GM23338 (cell line): ENCODE measurements at regions not wholly inside any gene's neighbourhood (a gene's known extent, or its start where the extent isn't known, plus 50 kb on each side); places are given as distances from the start of the nearest gene placed in this dataset.

Experiments
- ATAC-seq: fragments of 200-7000 bp; cut with Tn5 transposase; 3 replicates; pipeline ENCODE4 v1.9.1; 2020
- DNase-seq: peaks from one replicate; pipeline ENCODE4 v3.0.0-alpha.2; 2015; ENCODE audit warnings: low spot score
- H2AFZ ChIP-seq: fragments of 200-600 bp; sonication (generic); 2 replicates; pipeline ENCODE4 v1.8.0; 2016; ENCODE audit warnings: antibody characterized with exemption, mild to moderate bottlenecking, moderate library complexity
- H3F3A ChIP-seq: fragments of 200-600 bp; sonication (generic); replicated peaks from 2 replicates; pipeline ENCODE4 v1.8.0; 2017; ENCODE audit warnings: antibody characterized with exemption, mixed run types, low read depth
- H3K27ac ChIP-seq: fragments of 200-600 bp; sonication (generic); 2 replicates; pipeline ENCODE4 v1.6.1; 2016; ENCODE audit warnings: low read depth
- H3K27me3 ChIP-seq: fragments of 200-600 bp; sonication (generic); 2 replicates; pipeline ENCODE4 v1.8.0; 2016; ENCODE audit warnings: mild to moderate bottlenecking, mixed run types, moderate library complexity; ENCODE audit not compliant: insufficient read depth
- H3K36me3 ChIP-seq: fragments of 200-600 bp; sonication (generic); 2 replicates; pipeline ENCODE4 v1.8.0; 2016; ENCODE audit warnings: mild to moderate bottlenecking; ENCODE audit not compliant: insufficient read depth
- H3K4me1 ChIP-seq: fragments of 200-600 bp; sonication (generic); 2 replicates; pipeline ENCODE4 v1.8.0; 2016; ENCODE audit warnings: mild to moderate bottlenecking, moderate library complexity; ENCODE audit not compliant: insufficient read depth
- H3K4me2 ChIP-seq: fragments of 200-600 bp; sonication (generic); 2 replicates; pipeline ENCODE4 v1.7.1; 2017; ENCODE audit warnings: mixed run types
- H3K4me3 ChIP-seq: fragments of 200-600 bp; sonication (generic); 2 replicates; pipeline ENCODE4 v1.6.1; 2016; ENCODE audit warnings: mixed run types
- H3K79me2 ChIP-seq: fragments of 200-600 bp; sonication (generic); replicated peaks from 2 replicates; pipeline ENCODE4 v1.8.0; 2017; ENCODE audit warnings: mild to moderate bottlenecking; ENCODE audit not compliant: insufficient read depth
- H3K9me2 ChIP-seq: fragments of 200-600 bp; sonication (generic); 2 replicates; pipeline ENCODE4 v1.8.0; 2017; ENCODE audit not compliant: insufficient read depth
- H4K20me1 ChIP-seq: fragments of 200-600 bp; sonication (generic); replicated peaks from 2 replicates; pipeline ENCODE4 v1.8.0; 2017; ENCODE audit warnings: mild to moderate bottlenecking; ENCODE audit not compliant: insufficient read depth
- H3K27ac Mint-ChIP-seq: 2 replicates; pipeline ENCODE4 v1.8.0; 2020; ENCODE audit warnings: inconsistent platforms, mild to moderate bottlenecking, moderate library complexity, mixed read lengths
- H3K27me3 Mint-ChIP-seq: 3 replicates; pipeline ENCODE4 v1.8.0; 2022; ENCODE audit warnings: low read depth, mild to moderate bottlenecking, moderate library complexity, mixed read lengths, inconsistent platforms; ENCODE audit not compliant: insufficient read depth, poor library complexity
- H3K36me3 Mint-ChIP-seq: 3 replicates; pipeline ENCODE4 v1.8.0; 2021; ENCODE audit warnings: low read depth, mild to moderate bottlenecking, inconsistent platforms, moderate library complexity, mixed read lengths
- H3K4me1 Mint-ChIP-seq: 3 replicates; pipeline ENCODE4 v1.8.0; 2020; ENCODE audit warnings: mild to moderate bottlenecking, inconsistent platforms, mixed read lengths
- H3K4me3 Mint-ChIP-seq: 3 replicates; pipeline ENCODE4 v1.8.0; 2021; ENCODE audit warnings: moderate library complexity, mild to moderate bottlenecking, inconsistent platforms, mixed read lengths
- H3K9me3 Mint-ChIP-seq: 3 replicates; pipeline ENCODE4 v1.8.0; 2020; ENCODE audit warnings: moderate library complexity, mild to moderate bottlenecking, inconsistent platforms, mixed read lengths
- CREB1 ChIP-seq: fragments of 250-450 bp; sonication (Bioruptor Pico); IDR thresholded peaks from 2 replicates; pipeline ENCODE4 v1.5.0; 2020; ENCODE audit warnings: low read depth, mild to moderate bottlenecking, moderate library complexity
- EZH2 ChIP-seq: fragments of 200-600 bp; sonication (generic); IDR thresholded peaks from one replicate; pipeline ENCODE4 v1.8.0; 2017; ENCODE audit warnings: antibody characterized with exemption, mild to moderate bottlenecking, low read depth; ENCODE audit not compliant: unreplicated experiment
- NANOG ChIP-seq: IDR thresholded peaks from 2 replicates; pipeline ENCODE4 v1.6.1; 2016; ENCODE audit warnings: antibody characterized with exemption, borderline replicate concordance
- POLR2AphosphoS5 ChIP-seq: IDR thresholded peaks from 2 replicates; pipeline ENCODE4 v1.6.1; 2016; ENCODE audit warnings: antibody characterized with exemption, low read depth
- ZNF331 ChIP-seq: fragments of 250-450 bp; sonication (Bioruptor Pico); IDR thresholded peaks from 2 replicates; pipeline ENCODE4 v1.5.0; 2020; ENCODE audit warnings: low read depth, mild to moderate bottlenecking, moderate library complexity
- TF ChIP-seq, protein P1 (sequence below): IDR thresholded peaks from one replicate; pipeline ENCODE4 v1.6.1; 2018; ENCODE audit warnings: antibody characterized with exemption; ENCODE audit not compliant: unreplicated experiment
- TF ChIP-seq, protein P2 (sequence below): fragments of 250-450 bp; sonication (Bioruptor Pico); IDR thresholded peaks from 2 replicates; pipeline ENCODE4 v1.5.0; 2020; ENCODE audit warnings: mild to moderate bottlenecking, moderate library complexity

DNA sequence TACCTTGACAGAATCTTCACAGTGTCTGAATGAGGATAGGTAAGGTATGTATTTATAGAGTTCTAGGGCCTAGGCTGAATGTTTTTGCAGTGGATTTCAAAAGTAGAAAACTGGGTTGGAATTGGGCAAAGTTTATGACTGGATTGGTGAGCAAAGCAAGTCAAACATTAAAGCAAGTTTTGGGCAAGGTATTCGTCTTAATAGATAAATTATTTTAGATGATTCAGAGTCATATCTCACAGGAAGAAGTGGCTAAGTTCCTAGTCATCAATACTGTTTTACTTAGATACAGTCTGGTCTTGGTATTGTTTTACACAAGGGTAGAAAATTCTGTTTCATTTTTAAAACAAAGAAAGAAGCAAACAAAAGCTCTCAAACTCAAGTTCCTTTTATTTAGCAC, 284.1 kb upstream of the EPHA7 start:
- H3K27ac Mint-ChIP-seq: no peak overlapping the region
- no peak overlapping the region for H3K4me3 Mint-ChIP-seq
- Histone ChIP-seq H3F3A (no peaks in the 10 kb centered on the region), H3K4me2 (no peak overlapping the region), H3K79me2 (no peaks in the 10 kb centered on the region), H2AFZ (no peak overlapping the region), H3K36me3 (no peaks in the 10 kb centered on the region), H3K4me3 (no peak overlapping the region), H3K4me1 (no peaks in the 10 kb centered on the region), H3K27ac (no peak overlapping the region), H4K20me1 (no peaks in the 10 kb centered on the region), H3K27me3 (no peaks in the 10 kb centered on the region), H3K9me2 (no peaks in the 10 kb centered on the region)
- H3K9me3 Mint-ChIP-seq: peaks cover 28% of the 10 kb centered on the region
- peaks cover 23% of the 10 kb centered on the region for H3K36me3 Mint-ChIP-seq
- H3K27me3 Mint-ChIP-seq: peaks cover 2% of the 10 kb centered on the region
- ATAC-seq (no peak), DNase-seq (no peak)
- no peaks in the 10 kb centered on the region for H3K4me1 Mint-ChIP-seq
- TF ChIP-seq NANOG (no peak), CREB1 (CRISPR knock-in tag) (no peak), EZH2 (no peak), ZNF331 (CRISPR knock-in tag) (no peak), POLR2AphosphoS5 (no peak)
- TF ChIP-seq, protein P1, sequence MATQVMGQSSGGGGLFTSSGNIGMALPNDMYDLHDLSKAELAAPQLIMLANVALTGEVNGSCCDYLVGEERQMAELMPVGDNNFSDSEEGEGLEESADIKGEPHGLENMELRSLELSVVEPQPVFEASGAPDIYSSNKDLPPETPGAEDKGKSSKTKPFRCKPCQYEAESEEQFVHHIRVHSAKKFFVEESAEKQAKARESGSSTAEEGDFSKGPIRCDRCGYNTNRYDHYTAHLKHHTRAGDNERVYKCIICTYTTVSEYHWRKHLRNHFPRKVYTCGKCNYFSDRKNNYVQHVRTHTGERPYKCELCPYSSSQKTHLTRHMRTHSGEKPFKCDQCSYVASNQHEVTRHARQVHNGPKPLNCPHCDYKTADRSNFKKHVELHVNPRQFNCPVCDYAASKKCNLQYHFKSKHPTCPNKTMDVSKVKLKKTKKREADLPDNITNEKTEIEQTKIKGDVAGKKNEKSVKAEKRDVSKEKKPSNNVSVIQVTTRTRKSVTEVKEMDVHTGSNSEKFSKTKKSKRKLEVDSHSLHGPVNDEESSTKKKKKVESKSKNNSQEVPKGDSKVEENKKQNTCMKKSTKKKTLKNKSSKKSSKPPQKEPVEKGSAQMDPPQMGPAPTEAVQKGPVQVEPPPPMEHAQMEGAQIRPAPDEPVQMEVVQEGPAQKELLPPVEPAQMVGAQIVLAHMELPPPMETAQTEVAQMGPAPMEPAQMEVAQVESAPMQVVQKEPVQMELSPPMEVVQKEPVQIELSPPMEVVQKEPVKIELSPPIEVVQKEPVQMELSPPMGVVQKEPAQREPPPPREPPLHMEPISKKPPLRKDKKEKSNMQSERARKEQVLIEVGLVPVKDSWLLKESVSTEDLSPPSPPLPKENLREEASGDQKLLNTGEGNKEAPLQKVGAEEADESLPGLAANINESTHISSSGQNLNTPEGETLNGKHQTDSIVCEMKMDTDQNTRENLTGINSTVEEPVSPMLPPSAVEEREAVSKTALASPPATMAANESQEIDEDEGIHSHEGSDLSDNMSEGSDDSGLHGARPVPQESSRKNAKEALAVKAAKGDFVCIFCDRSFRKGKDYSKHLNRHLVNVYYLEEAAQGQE: no peak
- TF ChIP-seq, protein P2, sequence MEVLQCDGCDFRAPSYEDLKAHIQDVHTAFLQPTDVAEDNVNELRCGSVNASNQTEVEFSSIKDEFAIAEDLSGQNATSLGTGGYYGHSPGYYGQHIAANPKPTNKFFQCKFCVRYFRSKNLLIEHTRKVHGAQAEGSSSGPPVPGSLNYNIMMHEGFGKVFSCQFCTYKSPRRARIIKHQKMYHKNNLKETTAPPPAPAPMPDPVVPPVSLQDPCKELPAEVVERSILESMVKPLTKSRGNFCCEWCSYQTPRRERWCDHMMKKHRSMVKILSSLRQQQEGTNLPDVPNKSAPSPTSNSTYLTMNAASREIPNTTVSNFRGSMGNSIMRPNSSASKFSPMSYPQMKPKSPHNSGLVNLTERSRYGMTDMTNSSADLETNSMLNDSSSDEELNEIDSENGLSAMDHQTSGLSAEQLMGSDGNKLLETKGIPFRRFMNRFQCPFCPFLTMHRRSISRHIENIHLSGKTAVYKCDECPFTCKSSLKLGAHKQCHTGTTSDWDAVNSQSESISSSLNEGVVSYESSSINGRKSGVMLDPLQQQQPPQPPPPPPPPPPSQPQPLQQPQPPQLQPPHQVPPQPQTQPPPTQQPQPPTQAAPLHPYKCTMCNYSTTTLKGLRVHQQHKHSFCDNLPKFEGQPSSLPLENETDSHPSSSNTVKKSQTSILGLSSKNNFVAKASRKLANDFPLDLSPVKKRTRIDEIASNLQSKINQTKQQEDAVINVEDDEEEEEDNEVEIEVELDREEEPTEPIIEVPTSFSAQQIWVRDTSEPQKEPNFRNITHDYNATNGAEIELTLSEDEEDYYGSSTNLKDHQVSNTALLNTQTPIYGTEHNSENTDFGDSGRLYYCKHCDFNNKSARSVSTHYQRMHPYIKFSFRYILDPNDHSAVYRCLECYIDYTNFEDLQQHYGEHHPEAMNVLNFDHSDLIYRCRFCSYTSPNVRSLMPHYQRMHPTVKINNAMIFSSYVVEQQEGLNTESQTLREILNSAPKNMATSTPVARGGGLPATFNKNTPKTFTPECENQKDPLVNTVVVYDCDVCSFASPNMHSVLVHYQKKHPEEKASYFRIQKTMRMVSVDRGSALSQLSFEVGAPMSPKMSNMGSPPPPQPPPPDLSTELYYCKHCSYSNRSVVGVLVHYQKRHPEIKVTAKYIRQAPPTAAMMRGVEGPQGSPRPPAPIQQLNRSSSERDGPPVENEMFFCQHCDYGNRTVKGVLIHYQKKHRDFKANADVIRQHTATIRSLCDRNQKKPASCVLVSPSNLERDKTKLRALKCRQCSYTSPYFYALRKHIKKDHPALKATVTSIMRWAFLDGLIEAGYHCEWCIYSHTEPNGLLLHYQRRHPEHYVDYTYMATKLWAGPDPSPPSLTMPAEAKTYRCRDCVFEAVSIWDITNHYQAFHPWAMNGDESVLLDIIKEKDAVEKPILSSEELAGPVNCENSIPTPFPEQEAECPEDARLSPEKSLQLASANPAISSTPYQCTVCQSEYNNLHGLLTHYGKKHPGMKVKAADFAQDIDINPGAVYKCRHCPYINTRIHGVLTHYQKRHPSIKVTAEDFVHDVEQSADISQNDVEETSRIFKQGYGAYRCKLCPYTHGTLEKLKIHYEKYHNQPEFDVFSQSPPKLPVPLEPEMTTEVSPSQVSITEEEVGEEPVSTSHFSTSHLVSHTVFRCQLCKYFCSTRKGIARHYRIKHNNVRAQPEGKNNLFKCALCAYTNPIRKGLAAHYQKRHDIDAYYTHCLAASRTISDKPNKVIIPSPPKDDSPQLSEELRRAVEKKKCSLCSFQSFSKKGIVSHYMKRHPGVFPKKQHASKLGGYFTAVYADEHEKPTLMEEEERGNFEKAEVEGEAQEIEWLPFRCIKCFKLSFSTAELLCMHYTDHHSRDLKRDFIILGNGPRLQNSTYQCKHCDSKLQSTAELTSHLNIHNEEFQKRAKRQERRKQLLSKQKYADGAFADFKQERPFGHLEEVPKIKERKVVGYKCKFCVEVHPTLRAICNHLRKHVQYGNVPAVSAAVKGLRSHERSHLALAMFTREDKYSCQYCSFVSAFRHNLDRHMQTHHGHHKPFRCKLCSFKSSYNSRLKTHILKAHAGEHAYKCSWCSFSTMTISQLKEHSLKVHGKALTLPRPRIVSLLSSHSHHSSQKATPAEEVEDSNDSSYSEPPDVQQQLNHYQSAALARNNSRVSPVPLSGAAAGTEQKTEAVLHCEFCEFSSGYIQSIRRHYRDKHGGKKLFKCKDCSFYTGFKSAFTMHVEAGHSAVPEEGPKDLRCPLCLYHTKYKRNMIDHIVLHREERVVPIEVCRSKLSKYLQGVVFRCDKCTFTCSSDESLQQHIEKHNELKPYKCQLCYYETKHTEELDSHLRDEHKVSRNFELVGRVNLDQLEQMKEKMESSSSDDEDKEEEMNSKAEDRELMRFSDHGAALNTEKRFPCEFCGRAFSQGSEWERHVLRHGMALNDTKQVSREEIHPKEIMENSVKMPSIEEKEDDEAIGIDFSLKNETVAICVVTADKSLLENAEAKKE: no peak
